Panc1 (cell line): ENCODE measurements at regions not wholly inside any gene's neighbourhood (a gene's known extent, or its start where the extent isn't known, plus 50 kb on each side); places are given as distances from the start of the nearest gene placed in this dataset.

ENCODE experiments used
- POLR2AphosphoS5 ChIP-seq: IDR thresholded peaks from 2 replicates; pipeline ENCODE4 v1.6.1; 2012; ENCODE audit warnings: mild to moderate bottlenecking, low read depth, low read length, moderate library complexity
- TF ChIP-seq, protein P1 (sequence below): fragments of 450-650 bp; IDR thresholded peaks from 2 replicates; pipeline ENCODE4 v1.5.1; 2017; ENCODE audit warnings: mild to moderate bottlenecking

DNA sequence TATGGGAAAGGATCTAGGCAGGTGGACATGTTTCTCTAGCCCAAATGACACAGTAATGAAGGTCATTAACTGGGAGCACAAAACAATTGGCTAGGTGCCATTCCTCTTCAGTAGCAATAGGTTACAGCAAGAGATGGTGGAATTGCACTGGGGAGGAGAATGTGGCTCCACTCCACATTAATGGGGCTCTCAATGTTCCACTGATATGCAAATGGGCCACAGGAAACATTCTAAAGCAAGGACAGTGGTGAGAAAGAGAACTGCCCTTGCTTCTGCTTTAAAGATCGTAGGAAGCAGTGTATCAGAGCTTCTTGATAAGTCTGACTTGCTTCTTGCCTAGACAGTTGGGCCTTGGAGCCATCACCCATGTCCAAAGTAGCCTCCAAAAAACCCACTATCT, 271.4 kb upstream of the PPP2R3A start:
- TF ChIP-seq POLR2AphosphoS5: no peak
- TF ChIP-seq, protein P1, sequence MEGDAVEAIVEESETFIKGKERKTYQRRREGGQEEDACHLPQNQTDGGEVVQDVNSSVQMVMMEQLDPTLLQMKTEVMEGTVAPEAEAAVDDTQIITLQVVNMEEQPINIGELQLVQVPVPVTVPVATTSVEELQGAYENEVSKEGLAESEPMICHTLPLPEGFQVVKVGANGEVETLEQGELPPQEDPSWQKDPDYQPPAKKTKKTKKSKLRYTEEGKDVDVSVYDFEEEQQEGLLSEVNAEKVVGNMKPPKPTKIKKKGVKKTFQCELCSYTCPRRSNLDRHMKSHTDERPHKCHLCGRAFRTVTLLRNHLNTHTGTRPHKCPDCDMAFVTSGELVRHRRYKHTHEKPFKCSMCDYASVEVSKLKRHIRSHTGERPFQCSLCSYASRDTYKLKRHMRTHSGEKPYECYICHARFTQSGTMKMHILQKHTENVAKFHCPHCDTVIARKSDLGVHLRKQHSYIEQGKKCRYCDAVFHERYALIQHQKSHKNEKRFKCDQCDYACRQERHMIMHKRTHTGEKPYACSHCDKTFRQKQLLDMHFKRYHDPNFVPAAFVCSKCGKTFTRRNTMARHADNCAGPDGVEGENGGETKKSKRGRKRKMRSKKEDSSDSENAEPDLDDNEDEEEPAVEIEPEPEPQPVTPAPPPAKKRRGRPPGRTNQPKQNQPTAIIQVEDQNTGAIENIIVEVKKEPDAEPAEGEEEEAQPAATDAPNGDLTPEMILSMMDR: no peak
